ENCODE measurements at regions not wholly inside any gene's neighbourhood (a gene's known extent, or its start where the extent isn't known, plus 50 kb on each side); places are given as distances from the start of the nearest gene placed in this dataset.

GRCh38 chr7:67550801-67551436, 554.3 kb downstream of the TYW1 start:
- no peak overlapping the region for H3K27ac ChIP-seq (ENCODE audit: low read depth, low read length)
- peak in 3 of 6 donors; percentile 31 to 89 (median 77) for DNase-seq (ENCODE audit: low read depth in 4 of 6, low spot score in 6 of 6)

GRCh38 chr7:67552738-67553137, 556.1 kb downstream of the TYW1 start:
- H3K36me3 ChIP-seq (ENCODE audit: control insufficient read depth, insufficient read depth, low read length) = no peaks in the 10 kb centered on the region
- no peak overlapping the region for H3K27ac ChIP-seq (ENCODE audit: low read depth, low read length)
- peaks cover 3% of the 10 kb centered on the region for H3K4me1 ChIP-seq (ENCODE audit: control insufficient read depth, insufficient read depth, low read length)
- no peak for DNase-seq (ENCODE audit: low read depth in 4 of 6, low spot score in 6 of 6)
- peaks cover 9% of the 10 kb centered on the region for H3K27me3 ChIP-seq (ENCODE audit: control insufficient read depth, insufficient read depth, low read length)
- 88% methylated on average over 3 of the region's 5 CpGs for WGBS (ENCODE audit: insufficient coverage)
- no peaks in the 10 kb centered on the region for H3K9me3 ChIP-seq (ENCODE audit: control insufficient read depth, insufficient read depth, low read length)
- H3K4me3 ChIP-seq (ENCODE audit: low read depth, low read length) = no peak overlapping the region

More at GRCh38 chr7:67550801-67551436, 554.3 kb downstream of the TYW1 start:
- 45% methylated on average over 13 of the region's 13 CpGs for WGBS (ENCODE audit: insufficient coverage)
- Histone ChIP-seq H3K4me3 (ENCODE audit: low read depth, low read length) (no peak overlapping the region), H3K9me3 (ENCODE audit: control insufficient read depth, insufficient read depth, low read length) (no peaks in the 10 kb centered on the region), H3K27me3 (ENCODE audit: control insufficient read depth, insufficient read depth, low read length) (peaks cover 9% of the 10 kb centered on the region), H3K4me1 (ENCODE audit: control insufficient read depth, insufficient read depth, low read length) (peaks cover 6% of the 10 kb centered on the region), H3K36me3 (ENCODE audit: control insufficient read depth, insufficient read depth, low read length) (no peaks in the 10 kb centered on the region)

DNA sequence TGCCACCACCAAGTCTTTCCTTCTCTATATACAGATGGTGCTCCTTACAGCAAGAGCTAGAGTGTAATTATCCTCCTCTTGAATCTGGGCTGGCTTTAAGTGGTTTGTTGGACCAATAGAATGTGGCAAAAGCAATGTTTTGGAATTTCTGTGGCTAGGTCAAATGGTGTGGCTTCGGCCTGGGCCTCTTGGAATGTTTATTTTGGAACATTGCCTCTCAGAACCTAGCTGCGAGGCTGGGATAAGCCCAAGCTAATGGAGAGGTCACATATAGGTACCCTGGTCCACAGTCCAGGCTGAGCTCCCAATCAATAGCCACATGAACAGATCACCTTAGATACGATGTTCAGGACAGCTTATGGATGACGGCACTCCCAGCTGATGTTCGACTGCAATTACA, 556.7 kb downstream of the TYW1 start:
- H3K36me3 ChIP-seq (ENCODE audit: control insufficient read depth, insufficient read depth, low read length) = no peaks in the 10 kb centered on the region
- H3K4me1 ChIP-seq (ENCODE audit: control insufficient read depth, insufficient read depth, low read length) = peaks cover 3% of the 10 kb centered on the region
- WGBS (ENCODE audit: insufficient coverage) = 84% methylated on average over 3 of the region's 5 CpGs
- H3K4me3 ChIP-seq (ENCODE audit: low read depth, low read length) = no peak overlapping the region
- H3K27me3 ChIP-seq (ENCODE audit: control insufficient read depth, insufficient read depth, low read length) = peaks cover 9% of the 10 kb centered on the region
- no peaks in the 10 kb centered on the region for H3K9me3 ChIP-seq (ENCODE audit: control insufficient read depth, insufficient read depth, low read length)
- DNase-seq (ENCODE audit: low read depth in 4 of 6, low spot score in 6 of 6) = no peak
- no peak overlapping the region for H3K27ac ChIP-seq (ENCODE audit: low read depth, low read length)

DNA sequence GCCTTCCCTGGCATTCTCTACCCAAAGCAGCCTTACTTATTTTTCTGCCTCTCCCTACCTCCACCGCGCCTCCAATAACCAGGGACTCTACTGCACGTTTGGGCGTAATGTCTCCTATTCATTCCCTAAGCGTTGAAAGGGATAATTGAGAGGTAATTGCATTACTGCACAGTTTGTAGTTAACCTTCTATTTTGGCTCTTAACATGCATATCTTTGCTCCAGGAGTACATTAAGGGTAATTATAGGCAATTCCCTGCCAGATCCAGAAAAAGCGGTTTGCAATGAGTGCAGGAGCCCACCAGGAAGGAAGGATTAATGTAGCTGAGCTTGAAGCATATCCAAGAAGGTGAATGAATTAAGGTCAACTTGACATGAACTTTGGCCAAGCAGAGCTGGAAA, 558.4 kb downstream of the TYW1 start:
- Histone ChIP-seq H3K4me1 (ENCODE audit: control insufficient read depth, insufficient read depth, low read length) (peaks cover 3% of the 10 kb centered on the region), H3K36me3 (ENCODE audit: control insufficient read depth, insufficient read depth, low read length) (no peaks in the 10 kb centered on the region), H3K9me3 (ENCODE audit: control insufficient read depth, insufficient read depth, low read length) (peaks cover 2% of the 10 kb centered on the region), H3K27ac (ENCODE audit: low read depth, low read length) (no peak overlapping the region), H3K4me3 (ENCODE audit: low read depth, low read length) (no peak overlapping the region), H3K27me3 (ENCODE audit: control insufficient read depth, insufficient read depth, low read length) (peaks cover 9% of the 10 kb centered on the region)
- DNase-seq (ENCODE audit: low read depth in 4 of 6, low spot score in 6 of 6) = peak in 3 of 6 donors; percentile 12 to 90 (median 68)
- 56% methylated on average over 1 of the region's 6 CpGs for WGBS (ENCODE audit: insufficient coverage)

GRCh38 chr7:67564959-67565358, 568.3 kb downstream of the TYW1 start:
- Histone ChIP-seq H3K4me1 (ENCODE audit: control insufficient read depth, insufficient read depth, low read length) (no peaks in the 10 kb centered on the region), H3K27ac (ENCODE audit: low read depth, low read length) (no peak overlapping the region), H3K36me3 (ENCODE audit: control insufficient read depth, insufficient read depth, low read length) (no peaks in the 10 kb centered on the region), H3K9me3 (ENCODE audit: control insufficient read depth, insufficient read depth, low read length) (peaks cover 1% of the 10 kb centered on the region), H3K4me3 (ENCODE audit: low read depth, low read length) (no peak overlapping the region), H3K27me3 (ENCODE audit: control insufficient read depth, insufficient read depth, low read length) (no peaks in the 10 kb centered on the region)
- WGBS (ENCODE audit: insufficient coverage) = 67% methylated on average over 3 of the region's 4 CpGs
- peak in 1 of 6 donors; percentile 54 for DNase-seq (ENCODE audit: low read depth in 4 of 6, low spot score in 6 of 6)

DNA sequence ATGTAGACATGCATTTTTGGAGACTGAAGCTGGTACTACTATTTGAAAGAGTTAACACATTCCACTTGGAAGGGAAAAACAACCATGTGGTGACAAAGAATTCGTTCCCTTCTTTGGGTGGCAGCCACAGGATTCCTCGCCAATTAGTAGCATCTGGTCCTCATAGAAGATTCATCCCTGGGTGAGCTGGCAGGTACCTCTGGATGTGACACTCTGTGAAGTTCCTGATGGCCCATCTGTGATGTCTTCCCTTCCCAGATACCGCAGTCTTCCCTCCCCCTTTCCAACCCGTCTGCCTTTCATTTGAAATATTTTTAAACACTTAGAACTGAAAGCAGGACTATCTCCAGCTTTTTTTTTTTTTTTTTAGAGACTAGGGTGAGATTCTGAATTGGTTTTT, 569.5 kb downstream of the TYW1 start:
- WGBS (ENCODE audit: insufficient coverage) = 58% methylated on average over 2 of the region's 4 CpGs
- H3K36me3 ChIP-seq (ENCODE audit: control insufficient read depth, insufficient read depth, low read length) = no peaks in the 10 kb centered on the region
- no peak overlapping the region for H3K4me3 ChIP-seq (ENCODE audit: low read depth, low read length)
- peak in 3 of 6 donors; percentile 19 to 98 (median 72) for DNase-seq (ENCODE audit: low read depth in 4 of 6, low spot score in 6 of 6)
- H3K27me3 ChIP-seq (ENCODE audit: control insufficient read depth, insufficient read depth, low read length) = no peaks in the 10 kb centered on the region
- no peaks in the 10 kb centered on the region for H3K9me3 ChIP-seq (ENCODE audit: control insufficient read depth, insufficient read depth, low read length)
- no peak overlapping the region for H3K27ac ChIP-seq (ENCODE audit: low read depth, low read length)
- no peaks in the 10 kb centered on the region for H3K4me1 ChIP-seq (ENCODE audit: control insufficient read depth, insufficient read depth, low read length)

- 29% methylated on average over 2 of the region's 7 CpGs for WGBS (ENCODE audit: insufficient coverage)
- H3K4me1 ChIP-seq (ENCODE audit: control insufficient read depth, insufficient read depth, low read length) = no peaks in the 10 kb centered on the region
- peak in 1 of 6 donors; percentile 49 for DNase-seq (ENCODE audit: low read depth in 4 of 6, low spot score in 6 of 6)
- no peaks in the 10 kb centered on the region for H3K36me3 ChIP-seq (ENCODE audit: control insufficient read depth, insufficient read depth, low read length)
- H3K9me3 ChIP-seq (ENCODE audit: control insufficient read depth, insufficient read depth, low read length) = peaks cover 3% of the 10 kb centered on the region
- no peaks in the 10 kb centered on the region for H3K27me3 ChIP-seq (ENCODE audit: control insufficient read depth, insufficient read depth, low read length)
- H3K4me3 ChIP-seq (ENCODE audit: low read depth, low read length) = no peak overlapping the region
- H3K27ac ChIP-seq (ENCODE audit: low read depth, low read length) = no peak overlapping the region
Observed at GRCh38 chr7:67571026-67571545, 574.5 kb downstream of the TYW1 start.

DNA sequence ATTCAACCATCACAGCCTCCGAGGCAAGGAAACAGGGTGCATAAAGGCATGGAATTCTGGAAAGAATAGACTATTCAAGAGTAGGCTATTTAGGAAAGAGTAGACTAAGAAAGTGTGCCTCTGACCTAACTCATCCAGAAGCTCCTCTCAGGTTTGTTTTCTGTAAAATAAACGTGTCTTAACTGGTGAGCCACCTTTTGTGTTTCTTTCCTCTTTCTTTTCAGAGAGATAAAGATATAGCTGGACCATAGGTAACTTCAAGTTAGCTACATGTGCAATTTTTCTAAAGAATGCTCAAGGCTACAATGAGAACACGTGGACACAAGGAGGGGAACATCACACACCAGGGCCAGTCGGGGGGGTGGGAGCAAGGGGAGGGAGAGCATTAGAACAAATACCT, 577.0 kb downstream of the TYW1 start:
- 67% methylated on average over 1 of the region's 4 CpGs for WGBS (ENCODE audit: insufficient coverage)
- H3K4me1 ChIP-seq (ENCODE audit: control insufficient read depth, insufficient read depth, low read length) = no peaks in the 10 kb centered on the region
- H3K9me3 ChIP-seq (ENCODE audit: control insufficient read depth, insufficient read depth, low read length) = peaks cover 3% of the 10 kb centered on the region
- H3K4me3 ChIP-seq (ENCODE audit: low read depth, low read length) = no peak overlapping the region
- H3K27ac ChIP-seq (ENCODE audit: low read depth, low read length) = no peak overlapping the region
- no peaks in the 10 kb centered on the region for H3K27me3 ChIP-seq (ENCODE audit: control insufficient read depth, insufficient read depth, low read length)
- no peaks in the 10 kb centered on the region for H3K36me3 ChIP-seq (ENCODE audit: control insufficient read depth, insufficient read depth, low read length)
- DNase-seq (ENCODE audit: low read depth in 4 of 6, low spot score in 6 of 6) = no peak

DNA sequence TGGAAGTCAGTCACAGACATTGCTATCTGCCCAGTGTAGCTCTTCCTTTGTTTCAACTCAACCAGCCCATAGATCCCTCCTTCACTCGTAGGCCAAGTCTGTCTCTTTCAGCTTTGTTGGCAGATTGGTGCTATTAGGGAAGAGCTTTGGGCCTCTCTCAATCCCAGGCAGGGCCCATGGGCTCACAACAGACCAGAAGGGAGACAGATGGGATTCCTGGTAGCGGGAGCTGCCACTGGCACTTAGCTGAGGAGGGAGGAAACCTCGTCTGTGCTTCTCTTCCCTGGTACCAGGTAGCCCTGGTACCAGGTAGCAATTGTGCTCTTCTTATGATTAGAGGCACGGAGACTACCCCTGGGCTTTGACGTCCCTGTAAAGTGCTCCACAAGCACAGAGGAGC, 592.0 kb downstream of the TYW1 start:
- no peaks in the 10 kb centered on the region for H3K36me3 ChIP-seq (ENCODE audit: control insufficient read depth, insufficient read depth, low read length)
- no peak overlapping the region for H3K27ac ChIP-seq (ENCODE audit: low read depth, low read length)
- no peaks in the 10 kb centered on the region for H3K9me3 ChIP-seq (ENCODE audit: control insufficient read depth, insufficient read depth, low read length)
- H3K4me1 ChIP-seq (ENCODE audit: control insufficient read depth, insufficient read depth, low read length) = peaks cover 3% of the 10 kb centered on the region
- no peak overlapping the region for H3K4me3 ChIP-seq (ENCODE audit: low read depth, low read length)
- WGBS (ENCODE audit: insufficient coverage) = 64% methylated on average over 4 of the region's 5 CpGs
- H3K27me3 ChIP-seq (ENCODE audit: control insufficient read depth, insufficient read depth, low read length) = no peaks in the 10 kb centered on the region
- DNase-seq (ENCODE audit: low read depth in 4 of 6, low spot score in 6 of 6) = peak in 1 of 6 donors; percentile 39

- 69% methylated on average over 5 of the region's 10 CpGs for WGBS (ENCODE audit: insufficient coverage)
- Histone ChIP-seq H3K27me3 (ENCODE audit: control insufficient read depth, insufficient read depth, low read length) (no peaks in the 10 kb centered on the region), H3K36me3 (ENCODE audit: control insufficient read depth, insufficient read depth, low read length) (no peaks in the 10 kb centered on the region), H3K27ac (ENCODE audit: low read depth, low read length) (no peak overlapping the region), H3K4me1 (ENCODE audit: control insufficient read depth, insufficient read depth, low read length) (peaks cover 3% of the 10 kb centered on the region), H3K9me3 (ENCODE audit: control insufficient read depth, insufficient read depth, low read length) (no peaks in the 10 kb centered on the region), H3K4me3 (ENCODE audit: low read depth, low read length) (no peak overlapping the region)
- DNase-seq (ENCODE audit: low read depth in 4 of 6, low spot score in 6 of 6) = peak in 2 of 6 donors; percentile 49 to 70
Observed at GRCh38 chr7:67589183-67589582, 592.5 kb downstream of the TYW1 start.

Data from spinal cord (tissue), 9 donors.